Fibroblast of lung (primary cell): ENCODE measurements at regions not wholly inside any gene's neighbourhood (a gene's known extent, or its start where the extent isn't known, plus 50 kb on each side); places are given as distances from the start of the nearest gene placed in this dataset.

ENCODE experiments used
- DNase-seq, 2 donors: peaks; one replicate each; pipeline versions ENCODE4 v3.0.0 to v3.0.0-alpha.2; 2010; ENCODE audit warnings: low read depth in 2 of 2
- H2AFZ ChIP-seq: 2 replicates; pipeline ENCODE4 v1.5.1; 2012; ENCODE audit warnings: low read length, control low read depth, inconsistent platforms
- H3K27ac ChIP-seq: 2 replicates; pipeline ENCODE4 v1.5.1; 2011; ENCODE audit warnings: low read length, control low read depth; ENCODE audit not compliant: insufficient read depth
- H3K27me3 ChIP-seq: 2 replicates; pipeline ENCODE4 v1.5.1; 2011; ENCODE audit warnings: mild to moderate bottlenecking, low read length; ENCODE audit not compliant: control insufficient read depth, insufficient read depth
- H3K36me3 ChIP-seq: 2 replicates; pipeline ENCODE4 v1.5.1; 2011; ENCODE audit warnings: low read length; ENCODE audit not compliant: control insufficient read depth, insufficient read depth
- H3K4me1 ChIP-seq: 2 replicates; pipeline ENCODE4 v1.5.1; 2011; ENCODE audit warnings: low read length; ENCODE audit not compliant: control insufficient read depth, insufficient read depth; ENCODE audit errors: extremely low read depth
- H3K4me2 ChIP-seq: 2 replicates; pipeline ENCODE4 v1.5.1; 2011; ENCODE audit warnings: low read length, control low read depth; ENCODE audit not compliant: insufficient read depth; ENCODE audit errors: extremely low read depth
- H3K4me3 ChIP-seq, 4 experiments: fragments of 200-600 bp in 1 of 4; sonication (generic) in 1 of 4; replicated peaks in 1 of 4; 2 replicates each; pipeline ENCODE4 v1.5.1; 2011 to 2016; ENCODE audit warnings: low read length in 4 of 4, low read depth in 3 of 4, mild to moderate bottlenecking in 3 of 4, control low read depth in 2 of 4, inconsistent platforms in 1 of 4, mixed read lengths in 1 of 4; ENCODE audit not compliant: insufficient read depth in 1 of 4; ENCODE audit errors: control extremely low read depth in 1 of 4
- H3K79me2 ChIP-seq: 2 replicates; pipeline ENCODE4 v1.5.1; 2012; ENCODE audit warnings: mild to moderate bottlenecking, low read length, inconsistent platforms; ENCODE audit not compliant: control insufficient read depth, insufficient read depth
- H3K9ac ChIP-seq: 2 replicates; pipeline ENCODE4 v1.5.1; 2011; ENCODE audit warnings: mild to moderate bottlenecking, low read length, control low read depth; ENCODE audit not compliant: insufficient read depth
- H3K9me3 ChIP-seq: 2 replicates; pipeline ENCODE4 v1.5.1; 2012; ENCODE audit warnings: low read depth, low read length; ENCODE audit not compliant: control insufficient read depth, insufficient read depth
- H4K20me1 ChIP-seq: 2 replicates; pipeline ENCODE4 v1.5.1; 2011; ENCODE audit warnings: low read length; ENCODE audit not compliant: control insufficient read depth, insufficient read depth; ENCODE audit errors: extremely low read depth
- EZH2 ChIP-seq: IDR thresholded peaks from 2 replicates; pipeline ENCODE4 v1.5.1; 2012; ENCODE audit warnings: low read length, control low read depth, mild to moderate bottlenecking; ENCODE audit errors: missing control alignments
- TF ChIP-seq, protein P1 (sequence below), 2 donors: IDR thresholded peaks in 1 of 2; conservative IDR thresholded peaks in 1 of 2; 1 replicate in 1 of 2; 2 replicates in 1 of 2; pipeline ENCODE4 v1.5.1; 2011 to 2012; ENCODE audit warnings: low read length in 2 of 2, control low read depth in 1 of 2, inconsistent platforms in 1 of 2, low read depth in 1 of 2, mild to moderate bottlenecking in 1 of 2

DNA sequence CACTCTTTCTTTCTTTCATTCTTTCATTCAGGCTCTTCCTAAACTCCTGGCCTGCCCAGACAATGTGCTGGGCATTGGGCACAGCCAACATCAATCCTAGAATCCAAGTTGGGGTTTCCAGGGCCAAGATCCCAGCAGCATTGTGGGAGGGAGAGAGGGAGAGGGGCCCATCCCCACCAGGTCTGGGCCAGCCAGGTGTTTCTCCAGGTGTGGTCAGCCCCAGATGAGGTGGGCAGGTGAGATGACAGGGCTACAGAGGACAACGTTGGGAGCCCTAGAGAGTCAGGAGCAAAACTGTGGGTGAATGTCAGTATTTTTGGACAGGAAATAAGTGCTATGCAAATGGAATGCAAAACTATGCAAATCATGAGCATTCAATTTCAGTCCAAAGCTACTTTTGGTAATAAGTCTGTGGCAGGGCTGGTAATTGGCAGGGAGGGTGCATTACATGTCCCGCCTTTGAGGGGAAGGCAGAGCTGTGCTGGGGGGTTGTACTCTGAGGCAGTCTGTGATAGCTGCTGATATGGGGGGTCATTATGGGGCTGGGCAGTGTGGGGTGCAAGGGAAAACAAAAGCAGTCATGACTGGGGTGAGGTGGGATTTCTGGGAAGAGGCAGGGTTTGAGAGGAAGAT, 139.9 kb upstream of the IGSF21 start:
- H3K9ac ChIP-seq: no peak overlapping the region
- H3K79me2 ChIP-seq: no peaks in the 10 kb centered on the region
- DNase-seq: no peak
- H3K4me1 ChIP-seq: no peaks in the 10 kb centered on the region
- no peaks in the 10 kb centered on the region for H4K20me1 ChIP-seq
- H3K27me3 ChIP-seq: no peaks in the 10 kb centered on the region
- H2AFZ ChIP-seq: no peak overlapping the region
- no peak overlapping the region for H3K4me2 ChIP-seq
- no peak overlapping the region for H3K4me3 ChIP-seq
- H3K27ac ChIP-seq: no peak overlapping the region
- TF ChIP-seq, protein P1, sequence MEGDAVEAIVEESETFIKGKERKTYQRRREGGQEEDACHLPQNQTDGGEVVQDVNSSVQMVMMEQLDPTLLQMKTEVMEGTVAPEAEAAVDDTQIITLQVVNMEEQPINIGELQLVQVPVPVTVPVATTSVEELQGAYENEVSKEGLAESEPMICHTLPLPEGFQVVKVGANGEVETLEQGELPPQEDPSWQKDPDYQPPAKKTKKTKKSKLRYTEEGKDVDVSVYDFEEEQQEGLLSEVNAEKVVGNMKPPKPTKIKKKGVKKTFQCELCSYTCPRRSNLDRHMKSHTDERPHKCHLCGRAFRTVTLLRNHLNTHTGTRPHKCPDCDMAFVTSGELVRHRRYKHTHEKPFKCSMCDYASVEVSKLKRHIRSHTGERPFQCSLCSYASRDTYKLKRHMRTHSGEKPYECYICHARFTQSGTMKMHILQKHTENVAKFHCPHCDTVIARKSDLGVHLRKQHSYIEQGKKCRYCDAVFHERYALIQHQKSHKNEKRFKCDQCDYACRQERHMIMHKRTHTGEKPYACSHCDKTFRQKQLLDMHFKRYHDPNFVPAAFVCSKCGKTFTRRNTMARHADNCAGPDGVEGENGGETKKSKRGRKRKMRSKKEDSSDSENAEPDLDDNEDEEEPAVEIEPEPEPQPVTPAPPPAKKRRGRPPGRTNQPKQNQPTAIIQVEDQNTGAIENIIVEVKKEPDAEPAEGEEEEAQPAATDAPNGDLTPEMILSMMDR (conservative IDR thresholded peaks at IDR 0.05 in 1 of 2, IDR thresholded peaks at IDR 0.05 in 1 of 2; ENCODE audit: low read depth in 1 of 2, low read length in 2 of 2): no peak
- no peak for TF ChIP-seq EZH2
- H3K9me3 ChIP-seq: no peaks in the 10 kb centered on the region
- no peaks in the 10 kb centered on the region for H3K36me3 ChIP-seq

- Histone ChIP-seq H3K27ac (no peak overlapping the region), H3K9ac (no peak overlapping the region), H3K79me2 (no peaks in the 10 kb centered on the region), H3K27me3 (no peaks in the 10 kb centered on the region), H3K4me2 (no peak overlapping the region), H4K20me1 (no peaks in the 10 kb centered on the region), H3K9me3 (no peaks in the 10 kb centered on the region), H3K4me3 (no peak overlapping the region), H2AFZ (no peak overlapping the region), H3K4me1 (no peaks in the 10 kb centered on the region), H3K36me3 (no peaks in the 10 kb centered on the region)
- TF ChIP-seq, protein P1 (conservative IDR thresholded peaks at IDR 0.05 in 1 of 2, IDR thresholded peaks at IDR 0.05 in 1 of 2; ENCODE audit: low read depth in 1 of 2, low read length in 2 of 2): no peak
- no peak for TF ChIP-seq EZH2
- no peak for DNase-seq
Observed at GRCh38 chr1:17970757-17971156, 136.8 kb upstream of the IGSF21 start.

DNA sequence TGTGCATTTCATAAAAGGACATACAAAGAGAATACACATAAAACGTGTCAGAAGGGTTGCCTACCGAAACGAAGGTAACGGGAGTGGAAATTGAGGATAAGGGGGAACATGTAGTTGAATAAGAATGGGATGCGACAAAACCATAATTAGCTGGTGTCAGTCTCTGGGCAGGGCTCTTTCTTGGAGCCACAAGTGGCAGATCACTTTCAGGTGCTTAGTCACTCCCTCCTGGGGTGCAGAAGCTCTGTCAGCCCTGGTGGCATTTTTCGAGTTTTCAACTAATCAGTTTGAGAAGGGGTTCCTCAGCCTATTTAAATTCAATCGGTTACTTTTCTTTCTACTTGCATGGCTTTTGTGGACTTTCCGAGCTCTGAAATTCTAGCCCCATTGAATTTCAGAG, 133.9 kb upstream of the IGSF21 start:
- Histone ChIP-seq H3K9me3 (no peaks in the 10 kb centered on the region), H3K9ac (no peak overlapping the region), H3K79me2 (no peaks in the 10 kb centered on the region), H3K4me2 (no peak overlapping the region), H2AFZ (no peak overlapping the region), H4K20me1 (no peaks in the 10 kb centered on the region), H3K36me3 (no peaks in the 10 kb centered on the region), H3K4me3 (no peak overlapping the region), H3K27me3 (no peaks in the 10 kb centered on the region), H3K27ac (no peak overlapping the region), H3K4me1 (no peaks in the 10 kb centered on the region)
- TF ChIP-seq EZH2: no peak
- TF ChIP-seq, protein P1 (conservative IDR thresholded peaks at IDR 0.05 in 1 of 2, IDR thresholded peaks at IDR 0.05 in 1 of 2; ENCODE audit: low read depth in 1 of 2, low read length in 2 of 2): no peak
- DNase-seq: no peak
